Activated T-cell treated with anti-CD3 and anti-CD28 coated beads, Interleukin-2, amount 50 U/mL, for 24 hours (primary cell): ENCODE measurements at regions not wholly inside any gene's neighbourhood (a gene's known extent, or its start where the extent isn't known, plus 50 kb on each side); places are given as distances from the start of the nearest gene placed in this dataset.

Source experiments
- DNase-seq: peaks from one replicate; pipeline ENCODE4 v3.0.0-alpha.2; 2020
- H3K27ac Mint-ChIP-seq: 2 replicates; pipeline ENCODE4 v1.8.0; 2020; ENCODE audit warnings: mild to moderate bottlenecking, mixed read lengths
- H3K27me3 Mint-ChIP-seq: 2 replicates; pipeline ENCODE4 v1.8.0; 2020; ENCODE audit warnings: mixed read lengths
- H3K36me3 Mint-ChIP-seq: 2 replicates; pipeline ENCODE4 v1.8.0; 2020; ENCODE audit warnings: low read depth, mixed read lengths
- H3K4me1 Mint-ChIP-seq: 2 replicates; pipeline ENCODE4 v1.8.0; 2020; ENCODE audit warnings: low read depth, mixed read lengths
- H3K4me3 Mint-ChIP-seq: 2 replicates; pipeline ENCODE4 v1.8.0; 2020; ENCODE audit warnings: mild to moderate bottlenecking, moderate library complexity, mixed read lengths
- H3K9me3 Mint-ChIP-seq: 2 replicates; pipeline ENCODE4 v1.8.0; 2020; ENCODE audit warnings: mixed read lengths

DNA sequence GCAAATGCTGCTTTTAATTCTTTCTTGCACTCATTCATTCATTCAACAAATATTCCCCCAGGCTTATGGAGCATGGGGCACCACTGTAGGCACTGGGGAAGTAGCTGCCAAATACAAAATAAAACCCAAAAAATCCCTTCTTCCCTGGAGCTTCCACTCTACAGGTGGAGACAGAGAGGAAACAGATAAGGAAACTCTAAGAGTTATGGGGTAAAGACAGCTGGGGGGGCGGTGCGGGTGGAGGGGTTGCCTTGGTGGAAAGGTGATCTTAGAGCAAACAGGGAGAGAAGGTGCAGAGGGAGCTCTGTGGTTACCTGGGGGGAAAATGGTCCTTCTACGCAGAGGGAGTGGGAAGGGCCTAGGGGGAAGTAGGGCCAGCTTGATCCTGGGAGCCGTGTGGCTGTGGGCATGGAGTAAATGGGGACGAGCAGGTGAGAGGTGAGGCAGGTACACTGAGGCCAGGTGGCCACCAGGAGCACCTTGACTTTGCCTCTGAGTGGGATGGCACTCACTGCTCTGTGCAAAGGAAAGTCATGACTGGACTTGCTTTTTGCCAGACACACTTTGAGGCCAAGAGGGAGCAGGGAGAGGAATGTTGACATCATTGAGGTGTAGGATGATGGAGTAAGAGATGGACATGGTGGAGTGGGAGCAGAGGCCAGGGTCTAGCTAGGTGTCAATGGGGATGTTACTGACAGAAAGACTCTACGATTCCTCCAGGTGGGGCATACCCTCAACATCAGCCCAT, 152.0 kb downstream of the ETS2 start:
- no peak overlapping the region for H3K4me3 Mint-ChIP-seq
- peaks cover 14% of the 10 kb centered on the region for H3K27me3 Mint-ChIP-seq
- H3K4me1 Mint-ChIP-seq, result peaks cover 20% of the 10 kb centered on the region
- DNase-seq, result no peak
- no peak overlapping the region for H3K27ac Mint-ChIP-seq
- peaks cover under 1% of the 10 kb centered on the region for H3K9me3 Mint-ChIP-seq
- H3K36me3 Mint-ChIP-seq, result no peaks in the 10 kb centered on the region

DNA sequence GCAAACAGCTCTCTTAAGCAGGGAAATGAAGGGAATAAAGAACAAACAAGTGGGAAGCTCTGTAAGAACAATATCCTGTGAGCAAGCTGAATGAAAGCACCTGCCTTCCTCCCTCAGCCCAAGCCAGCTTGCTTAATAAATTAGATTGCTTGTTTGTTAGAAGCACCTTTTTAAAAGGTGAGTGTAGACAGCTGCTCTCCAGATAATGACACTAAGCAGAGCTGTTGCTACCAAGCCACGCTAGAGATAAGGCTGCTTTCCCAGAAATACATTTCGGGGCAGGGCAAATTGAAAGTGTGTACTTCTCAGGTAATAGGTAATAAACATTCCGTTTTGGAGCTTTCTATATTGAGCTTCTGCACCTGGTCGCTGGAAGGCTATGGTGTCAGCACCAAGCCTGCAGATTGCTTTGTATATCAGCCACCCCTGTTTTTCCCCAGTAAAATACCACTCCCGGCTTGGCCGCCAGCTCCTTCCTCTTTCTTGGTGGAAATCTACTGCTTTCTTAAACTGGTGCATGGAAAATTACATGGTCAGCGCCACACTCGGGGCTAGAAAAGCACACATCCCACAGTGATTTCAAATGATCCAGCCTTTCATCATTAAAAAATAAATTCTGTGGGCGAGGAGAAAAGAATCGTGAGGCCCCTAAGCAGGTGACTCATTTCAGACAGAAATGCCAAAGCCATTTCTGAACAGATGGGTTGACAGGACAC, 151.3 kb downstream of the ETS2 start:
- no peak for DNase-seq
- Mint-ChIP-seq H3K27ac (no peak overlapping the region), H3K4me3 (no peak overlapping the region), H3K4me1 (peaks cover 20% of the 10 kb centered on the region), H3K36me3 (no peaks in the 10 kb centered on the region), H3K9me3 (no peaks in the 10 kb centered on the region), H3K27me3 (peaks cover 20% of the 10 kb centered on the region)

DNA sequence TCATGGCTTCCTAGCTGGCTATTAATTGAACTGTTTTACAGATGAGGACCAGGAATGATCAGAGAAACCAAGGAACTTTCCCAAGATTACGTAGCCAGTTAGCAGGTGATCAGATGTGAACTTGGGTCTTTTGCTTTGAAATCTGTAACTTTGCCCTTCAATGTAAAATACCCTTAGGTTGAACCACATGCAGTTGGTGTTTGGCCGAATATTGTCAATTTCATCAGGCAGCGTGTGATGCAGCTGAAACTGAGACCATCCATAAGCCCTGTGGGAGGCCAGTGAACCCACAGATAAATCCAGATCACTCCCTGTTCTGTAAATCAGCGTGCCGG, 150.8 kb downstream of the ETS2 start:
- Mint-ChIP-seq H3K9me3 (no peaks in the 10 kb centered on the region), H3K4me3 (no peak overlapping the region), H3K27me3 (peaks cover 25% of the 10 kb centered on the region), H3K27ac (no peak overlapping the region), H3K4me1 (peaks cover 20% of the 10 kb centered on the region), H3K36me3 (no peaks in the 10 kb centered on the region)
- no peak for DNase-seq

DNA sequence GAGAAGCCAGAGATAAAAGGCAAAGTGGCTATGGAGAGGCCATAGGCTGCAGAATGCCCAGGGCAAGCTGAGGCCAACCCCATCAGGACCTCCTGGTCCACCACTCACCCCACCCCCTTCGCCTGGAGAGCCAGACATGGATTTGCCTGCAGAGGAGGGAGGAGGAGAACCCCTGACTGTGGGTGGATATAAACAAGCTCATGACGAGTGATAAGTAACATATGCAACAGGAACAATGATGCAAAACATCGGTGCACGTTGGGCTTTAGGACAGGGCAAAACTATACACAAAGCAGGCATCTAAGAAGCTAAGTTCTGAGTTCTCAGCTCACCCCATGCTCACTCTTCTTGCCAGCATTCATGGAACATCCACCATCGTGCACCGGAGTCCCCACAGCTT, 150.3 kb downstream of the ETS2 start:
- no peak overlapping the region for H3K4me3 Mint-ChIP-seq
- H3K4me1 Mint-ChIP-seq, result peaks cover 20% of the 10 kb centered on the region
- no peaks in the 10 kb centered on the region for H3K36me3 Mint-ChIP-seq
- H3K27me3 Mint-ChIP-seq, result peaks cover 25% of the 10 kb centered on the region
- H3K27ac Mint-ChIP-seq, result no peak overlapping the region
- no peaks in the 10 kb centered on the region for H3K9me3 Mint-ChIP-seq
- DNase-seq, result no peak

DNA sequence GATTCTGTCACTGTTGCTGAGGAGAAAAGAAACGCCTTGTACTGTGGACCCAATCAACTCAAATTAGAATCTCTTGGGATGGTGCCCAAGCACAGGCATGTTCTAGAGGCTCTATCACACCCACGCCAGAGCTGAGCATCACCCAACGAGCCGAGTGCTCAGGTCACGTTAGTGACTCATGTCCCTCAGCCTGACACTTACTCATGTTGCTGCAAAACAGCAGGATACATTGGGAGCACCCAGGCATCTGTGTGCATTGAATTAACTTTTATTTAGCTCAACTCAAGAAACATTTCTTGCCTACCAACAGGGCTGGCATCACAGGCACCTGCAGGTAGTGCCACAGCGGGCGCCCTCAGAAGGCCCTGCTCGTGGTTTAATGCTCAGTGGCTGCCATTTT, 149.8 kb downstream of the ETS2 start:
- no peak for DNase-seq
- H3K27me3 Mint-ChIP-seq, result peaks cover 25% of the 10 kb centered on the region
- H3K36me3 Mint-ChIP-seq, result no peaks in the 10 kb centered on the region
- peaks cover 20% of the 10 kb centered on the region for H3K4me1 Mint-ChIP-seq
- no peak overlapping the region for H3K27ac Mint-ChIP-seq
- H3K9me3 Mint-ChIP-seq, result peaks cover under 1% of the 10 kb centered on the region
- no peak overlapping the region for H3K4me3 Mint-ChIP-seq

DNA sequence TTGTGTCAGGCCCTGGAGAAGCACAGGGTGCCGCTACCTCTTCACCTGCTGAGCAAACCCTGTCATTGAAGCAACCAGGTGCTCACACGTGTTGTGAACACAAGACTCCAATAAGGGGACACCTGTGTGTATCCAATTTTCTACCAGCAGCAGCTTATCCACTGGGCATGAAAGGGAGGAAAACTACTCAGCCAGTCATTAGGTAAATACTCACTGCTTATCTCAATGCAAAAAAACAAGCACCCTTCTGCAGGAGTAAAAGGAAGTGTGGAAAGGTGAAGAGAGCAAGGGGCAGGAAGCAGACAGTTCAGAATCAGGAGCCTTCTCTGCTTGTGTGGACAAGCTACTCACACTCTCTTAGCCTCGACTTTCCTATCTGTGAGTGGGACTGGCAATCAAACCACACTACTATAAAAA, 148.9 kb downstream of the ETS2 start:
- no peaks in the 10 kb centered on the region for H3K36me3 Mint-ChIP-seq
- no peak for DNase-seq
- peaks cover 25% of the 10 kb centered on the region for H3K27me3 Mint-ChIP-seq
- H3K27ac Mint-ChIP-seq, result no peak overlapping the region
- peaks cover 6% of the 10 kb centered on the region for H3K9me3 Mint-ChIP-seq
- no peak overlapping the region for H3K4me3 Mint-ChIP-seq
- peaks cover 19% of the 10 kb centered on the region for H3K4me1 Mint-ChIP-seq

DNA sequence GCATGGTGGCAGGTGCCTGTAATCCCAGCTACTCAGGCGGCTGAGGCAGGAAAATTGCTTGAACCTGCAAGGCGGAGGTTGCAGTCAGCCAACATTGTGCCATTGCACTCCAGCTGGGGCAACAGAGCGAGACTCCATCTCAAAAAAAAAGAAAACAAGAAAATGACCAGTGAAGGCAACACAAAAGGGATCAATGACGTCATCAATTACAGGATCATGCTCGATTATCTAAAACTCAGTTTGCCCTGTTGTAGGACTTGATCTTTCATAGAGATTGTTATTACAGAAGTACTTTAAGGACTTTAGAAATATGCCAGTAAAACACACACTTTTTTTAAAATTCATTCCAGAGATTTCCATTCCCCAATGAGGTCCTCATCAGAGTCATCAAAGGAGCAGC, 147.8 kb downstream of the ETS2 start:
- H3K27me3 Mint-ChIP-seq, result peaks cover 25% of the 10 kb centered on the region
- no peak overlapping the region for H3K4me3 Mint-ChIP-seq
- peaks cover 11% of the 10 kb centered on the region for H3K4me1 Mint-ChIP-seq
- H3K27ac Mint-ChIP-seq, result no peak overlapping the region
- H3K36me3 Mint-ChIP-seq, result no peaks in the 10 kb centered on the region
- peaks cover 6% of the 10 kb centered on the region for H3K9me3 Mint-ChIP-seq
- DNase-seq, result no peak

DNA sequence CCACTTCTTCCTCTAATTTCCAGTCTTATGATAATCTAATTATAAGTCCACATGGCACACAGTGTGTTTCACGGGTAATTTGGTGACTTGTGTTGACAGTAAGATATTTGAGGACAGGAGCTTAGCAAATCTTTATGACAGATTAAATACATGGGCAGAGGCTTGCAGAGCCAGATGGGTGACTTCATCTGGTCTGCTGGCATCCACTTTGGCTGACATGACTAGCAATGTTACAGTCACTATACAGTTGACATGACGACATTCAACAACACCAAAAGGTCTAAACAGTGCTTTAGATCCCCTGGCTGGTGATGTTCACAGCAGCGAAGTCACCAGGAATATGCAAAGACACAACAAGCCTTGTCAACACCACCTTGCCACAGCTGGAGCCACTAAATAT, 147.2 kb downstream of the ETS2 start:
- H3K4me3 Mint-ChIP-seq, result no peak overlapping the region

DNA sequence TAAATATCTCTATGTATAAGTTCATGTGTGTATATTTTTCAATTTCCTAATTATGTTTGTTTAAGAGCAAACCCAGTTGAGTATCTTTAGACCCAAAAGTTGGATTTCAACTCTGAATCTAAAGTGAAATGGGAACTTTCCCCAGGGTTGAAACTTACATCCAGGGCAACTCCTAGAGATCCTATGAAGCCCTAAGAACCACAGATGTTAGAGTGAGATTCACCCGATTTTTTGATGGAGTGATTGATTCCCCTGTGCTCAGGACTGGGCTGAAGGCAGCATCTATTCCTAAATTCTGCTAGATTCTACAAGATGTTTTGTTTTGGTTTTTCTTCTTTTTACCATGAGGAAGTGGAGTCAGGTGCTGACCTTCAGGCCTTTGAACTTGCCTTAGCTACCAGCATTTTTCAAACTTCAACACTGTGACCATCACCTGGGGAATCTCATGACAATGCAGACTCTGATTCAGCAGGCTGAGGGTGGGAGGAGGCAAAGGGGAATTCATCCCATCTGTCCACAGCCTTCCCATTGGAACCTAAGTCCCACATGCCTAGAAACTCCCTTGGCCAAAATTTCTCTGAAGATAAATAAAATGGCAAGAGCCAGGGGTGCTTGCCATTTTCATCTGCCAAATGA, 145.5 kb downstream of the ETS2 start:
- H3K9me3 Mint-ChIP-seq, result peaks cover 6% of the 10 kb centered on the region
- no peak overlapping the region for H3K4me3 Mint-ChIP-seq
- H3K27ac Mint-ChIP-seq, result no peak overlapping the region
- peaks cover 18% of the 10 kb centered on the region for H3K27me3 Mint-ChIP-seq
- DNase-seq, result no peak
- no peaks in the 10 kb centered on the region for H3K36me3 Mint-ChIP-seq
- H3K4me1 Mint-ChIP-seq, result no peaks in the 10 kb centered on the region

More for the DNA sequence above, 147.2 kb downstream of the ETS2 start:
- no peak for DNase-seq
- Mint-ChIP-seq H3K36me3 (no peaks in the 10 kb centered on the region), H3K9me3 (peaks cover 6% of the 10 kb centered on the region), H3K4me1 (peaks cover 8% of the 10 kb centered on the region), H3K27me3 (peaks cover 24% of the 10 kb centered on the region), H3K27ac (no peak overlapping the region)

DNA sequence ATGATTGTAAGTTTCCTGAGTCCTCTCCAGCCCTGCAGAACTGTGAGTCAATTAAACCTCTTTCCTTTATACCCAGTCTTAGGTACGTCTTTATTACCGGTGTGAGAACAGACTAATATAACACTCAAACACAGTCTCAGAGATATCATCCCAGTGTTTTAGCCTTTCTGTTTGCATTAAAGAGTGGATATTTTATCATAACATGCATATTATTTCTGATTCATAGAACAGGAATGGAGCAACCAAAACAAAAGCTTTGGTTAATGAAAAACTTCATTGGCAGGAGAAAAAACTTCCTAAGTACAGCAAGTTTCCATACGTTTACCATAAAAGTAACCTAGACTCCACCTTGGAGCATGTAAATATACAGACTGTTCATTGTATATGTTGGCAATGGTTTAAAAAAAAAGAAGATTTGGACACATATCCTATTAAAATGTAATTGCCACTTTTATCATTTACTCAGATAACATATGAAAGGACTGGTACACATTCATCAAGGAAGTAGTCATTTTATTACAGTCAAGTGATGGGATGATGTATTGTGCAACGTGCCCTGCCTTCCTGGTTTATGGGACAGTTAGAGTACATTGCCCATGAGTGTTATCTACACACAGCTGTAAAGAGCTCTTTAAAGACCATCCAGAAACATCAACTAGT, 144.8 kb downstream of the ETS2 start:
- Mint-ChIP-seq H3K27ac (no peak overlapping the region), H3K4me3 (no peak overlapping the region), H3K36me3 (no peaks in the 10 kb centered on the region), H3K4me1 (no peaks in the 10 kb centered on the region), H3K9me3 (peaks cover 6% of the 10 kb centered on the region), H3K27me3 (peaks cover 18% of the 10 kb centered on the region)
- DNase-seq, result no peak

DNA sequence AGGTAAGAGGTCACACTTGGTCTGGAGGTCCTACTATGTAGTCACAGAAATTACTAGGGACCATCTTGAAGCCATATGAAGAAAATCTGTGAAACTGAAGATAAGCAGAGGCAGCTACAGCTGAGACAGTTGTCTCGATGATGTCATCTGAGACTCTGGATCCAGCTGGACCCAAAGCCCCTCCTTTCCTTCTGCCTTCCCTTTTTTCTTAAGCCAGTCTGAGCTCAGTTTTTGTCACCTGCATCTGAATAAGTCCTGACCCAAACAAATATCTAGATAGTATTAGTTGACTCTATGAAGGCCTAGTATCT, 143.3 kb downstream of the ETS2 start:
- H3K4me1 Mint-ChIP-seq, result no peaks in the 10 kb centered on the region
- H3K4me3 Mint-ChIP-seq, result no peak overlapping the region
- DNase-seq, result no peak
- no peaks in the 10 kb centered on the region for H3K36me3 Mint-ChIP-seq
- no peak overlapping the region for H3K27ac Mint-ChIP-seq
- H3K27me3 Mint-ChIP-seq, result peaks cover 16% of the 10 kb centered on the region
- peaks cover 6% of the 10 kb centered on the region for H3K9me3 Mint-ChIP-seq

DNA sequence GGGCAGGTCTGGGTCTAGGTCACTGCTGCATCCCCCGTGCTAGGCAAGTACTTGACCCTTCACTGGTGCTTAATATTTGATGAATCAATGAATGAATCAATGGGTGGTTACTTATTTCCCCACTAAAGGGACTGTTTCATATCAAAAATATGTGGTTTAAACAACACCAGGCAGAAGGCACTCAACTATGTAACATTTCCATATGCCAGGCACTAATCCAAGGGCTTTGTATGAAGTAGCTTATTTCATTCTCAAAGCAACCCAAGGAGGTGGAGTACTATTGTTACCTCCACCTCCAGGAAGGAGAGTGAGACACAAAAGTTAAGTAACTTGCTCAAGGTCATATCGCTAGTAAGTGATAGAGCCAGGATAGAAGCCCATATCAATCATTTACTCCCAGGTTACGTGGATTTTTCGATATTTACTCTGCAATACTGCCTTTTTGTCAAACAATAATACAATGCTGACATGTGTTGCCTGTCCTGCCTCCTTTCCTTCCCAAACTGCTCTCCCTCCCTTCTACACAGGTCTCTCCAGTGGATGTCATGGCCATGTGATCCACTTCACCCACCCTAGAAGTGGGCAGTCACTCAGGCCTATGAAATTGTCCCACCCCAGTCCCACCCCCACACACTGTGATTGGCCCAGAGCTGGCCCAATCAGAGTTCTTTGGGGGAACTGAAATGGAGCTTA, 142.8 kb downstream of the ETS2 start:
- peaks cover 14% of the 10 kb centered on the region for H3K27me3 Mint-ChIP-seq
- H3K9me3 Mint-ChIP-seq, result peaks cover 6% of the 10 kb centered on the region
- H3K4me3 Mint-ChIP-seq, result no peak overlapping the region
- DNase-seq, result no peak
- H3K27ac Mint-ChIP-seq, result no peak overlapping the region
- no peaks in the 10 kb centered on the region for H3K4me1 Mint-ChIP-seq
- no peaks in the 10 kb centered on the region for H3K36me3 Mint-ChIP-seq

DNA sequence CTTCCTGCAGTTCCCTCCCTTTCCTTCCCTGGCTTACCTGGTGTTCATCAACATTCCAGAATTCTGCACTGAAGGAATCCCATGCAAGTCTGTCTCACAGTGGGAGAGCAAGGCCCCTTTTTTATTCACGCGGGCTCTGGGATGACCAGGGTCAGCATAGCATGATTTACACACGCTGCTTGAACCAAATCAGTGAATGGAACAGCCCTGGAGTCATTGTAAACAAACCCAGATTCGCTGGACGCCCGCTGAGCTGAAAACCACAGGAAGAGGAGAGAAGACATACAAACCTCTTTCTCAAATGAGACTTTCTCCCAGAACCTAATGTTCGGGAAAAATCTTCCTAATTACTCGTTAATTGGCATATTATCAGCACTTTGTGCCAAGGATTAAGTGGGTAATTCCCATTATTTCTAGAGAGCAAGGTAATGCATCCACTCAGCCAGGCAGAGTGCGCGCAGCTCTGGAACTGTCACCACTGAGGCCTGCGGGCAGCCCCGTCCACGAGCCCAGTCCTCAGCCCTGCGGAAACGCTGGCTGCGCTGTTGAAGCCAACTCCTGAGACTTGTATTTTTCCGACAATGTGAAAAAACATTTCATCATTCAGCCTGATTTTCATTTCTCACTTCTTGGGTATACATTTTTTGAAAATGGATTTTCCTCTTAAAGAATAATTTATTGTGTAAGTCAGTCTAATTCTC, 140.0 kb downstream of the ETS2 start:
- no peak overlapping the region for H3K4me3 Mint-ChIP-seq
- no peaks in the 10 kb centered on the region for H3K4me1 Mint-ChIP-seq
- no peaks in the 10 kb centered on the region for H3K36me3 Mint-ChIP-seq
- DNase-seq, result no peak
- no peak overlapping the region for H3K27ac Mint-ChIP-seq
- no peaks in the 10 kb centered on the region for H3K27me3 Mint-ChIP-seq
- H3K9me3 Mint-ChIP-seq, result peaks cover 6% of the 10 kb centered on the region

DNA sequence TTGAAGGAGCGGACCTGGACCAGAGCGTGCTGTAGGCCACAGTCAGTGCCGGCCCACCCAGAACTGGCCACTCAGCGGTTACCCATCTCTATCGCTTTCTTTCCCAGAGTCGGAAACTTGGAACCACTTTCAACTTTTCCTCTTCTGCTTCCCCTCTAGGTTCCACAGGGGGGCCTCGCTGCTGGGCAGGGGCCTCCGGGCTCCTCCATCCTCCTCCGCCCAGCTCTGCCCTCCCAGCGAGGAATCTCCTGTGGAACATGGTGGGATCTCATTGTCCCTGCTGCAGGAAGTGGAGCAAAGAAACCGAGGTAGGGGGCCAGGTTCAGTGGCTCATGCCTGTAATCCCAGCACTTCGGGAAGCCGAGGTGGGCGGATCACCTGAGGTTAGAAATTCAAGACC, 139.2 kb downstream of the ETS2 start:
- no peak overlapping the region for H3K4me3 Mint-ChIP-seq
- no peaks in the 10 kb centered on the region for H3K4me1 Mint-ChIP-seq
- no peaks in the 10 kb centered on the region for H3K36me3 Mint-ChIP-seq
- no peak for DNase-seq
- no peaks in the 10 kb centered on the region for H3K9me3 Mint-ChIP-seq
- no peaks in the 10 kb centered on the region for H3K27me3 Mint-ChIP-seq
- no peak overlapping the region for H3K27ac Mint-ChIP-seq
